Astrocyte (in vitro differentiated cells and primary cell): ENCODE measurements at regions not wholly inside any gene's neighbourhood (a gene's known extent, or its start where the extent isn't known, plus 50 kb on each side); places are given as distances from the start of the nearest gene placed in this dataset.

Experiments
- DNase-seq: peaks from one replicate; pipeline ENCODE4 v3.0.0-alpha.2; 2010; ENCODE audit warnings: low read depth
- FAIRE-seq: peaks from 2 replicates; lab custom pipeline; 2011; peaks lifted over from hg19 to GRCh38; lab: Jason Lieb, UNC
- H2AFZ ChIP-seq: 2 replicates; pipeline ENCODE4 v1.6.0; 2012; ENCODE audit warnings: low read depth, low read length, inconsistent platforms
- H3K27ac ChIP-seq: 2 replicates; pipeline ENCODE4 v1.5.1; 2011; ENCODE audit warnings: low read depth, low read length, inconsistent platforms
- H3K27me3 ChIP-seq: 2 replicates; pipeline ENCODE4 v1.6.0; 2011; ENCODE audit warnings: low read length, inconsistent platforms; ENCODE audit not compliant: insufficient read depth
- H3K36me3 ChIP-seq: 2 replicates; pipeline ENCODE4 v1.5.1; 2011; ENCODE audit warnings: low read length, inconsistent platforms; ENCODE audit not compliant: insufficient read depth
- H3K4me1 ChIP-seq: 2 replicates; pipeline ENCODE4 v1.5.1; 2011; ENCODE audit warnings: low read length, inconsistent platforms; ENCODE audit not compliant: insufficient read depth
- H3K4me2 ChIP-seq: 2 replicates; pipeline ENCODE4 v1.6.0; 2012; ENCODE audit warnings: low read length, inconsistent platforms
- H3K4me3 ChIP-seq: 2 replicates; pipeline ENCODE4 v1.5.1; 2011; ENCODE audit warnings: low read depth, mild to moderate bottlenecking, low read length, inconsistent platforms; ENCODE audit not compliant: insufficient read depth
- H3K79me2 ChIP-seq: 2 replicates; pipeline ENCODE4 v1.6.0; 2012; ENCODE audit warnings: mild to moderate bottlenecking, low read length, inconsistent platforms; ENCODE audit not compliant: insufficient read depth
- H3K9ac ChIP-seq: 2 replicates; pipeline ENCODE4 v1.6.0; 2012; ENCODE audit warnings: mild to moderate bottlenecking, low read length, inconsistent platforms
- H3K9me3 ChIP-seq: 2 replicates; pipeline ENCODE4 v1.5.1; 2012; ENCODE audit warnings: low read depth, mild to moderate bottlenecking, low read length, inconsistent platforms; ENCODE audit not compliant: insufficient read depth
- H4K20me1 ChIP-seq: 2 replicates; pipeline ENCODE4 v1.6.0; 2012; ENCODE audit warnings: low read length, inconsistent platforms; ENCODE audit not compliant: insufficient read depth
- H3K27ac Mint-ChIP-seq: one replicate; pipeline ENCODE4 v1.8.0; 2021; ENCODE audit warnings: mild to moderate bottlenecking, mixed read lengths; ENCODE audit not compliant: unreplicated experiment
- H3K27me3 Mint-ChIP-seq: one replicate; pipeline ENCODE4 v1.8.0; 2021; ENCODE audit warnings: low read depth, mixed read lengths; ENCODE audit not compliant: unreplicated experiment
- H3K36me3 Mint-ChIP-seq: one replicate; pipeline ENCODE4 v1.8.0; 2021; ENCODE audit warnings: low read depth, mixed read lengths; ENCODE audit not compliant: unreplicated experiment
- H3K4me1 Mint-ChIP-seq: one replicate; pipeline ENCODE4 v1.8.0; 2021; ENCODE audit warnings: low read depth, mixed read lengths; ENCODE audit not compliant: unreplicated experiment
- H3K4me3 Mint-ChIP-seq: one replicate; pipeline ENCODE4 v1.8.0; 2021; ENCODE audit warnings: mild to moderate bottlenecking, moderate library complexity, mixed read lengths; ENCODE audit not compliant: unreplicated experiment
- H3K9me3 Mint-ChIP-seq: one replicate; pipeline ENCODE4 v1.8.0; 2021; ENCODE audit warnings: mild to moderate bottlenecking, mixed read lengths; ENCODE audit not compliant: unreplicated experiment
- CTCF ChIP-seq: IDR thresholded peaks from 2 replicates; pipeline ENCODE4 v1.5.1; 2011; ENCODE audit warnings: low read depth, mild to moderate bottlenecking, inconsistent platforms, low read length, moderate library complexity; ENCODE audit not compliant: insufficient read depth
- EZH2 ChIP-seq: IDR thresholded peaks from 2 replicates; pipeline ENCODE4 v1.6.1; 2012; ENCODE audit warnings: mild to moderate bottlenecking, low read length, inconsistent platforms; ENCODE audit not compliant: insufficient read depth

GRCh38 chr10:109467551-109467950, 455.8 kb downstream of the XPNPEP1 start:
- no peak overlapping the region for H3K4me3 ChIP-seq
- no peak overlapping the region for H3K4me3 Mint-ChIP-seq
- H3K27me3 ChIP-seq: no peaks in the 10 kb centered on the region
- no peaks in the 10 kb centered on the region for H4K20me1 ChIP-seq
- no peaks in the 10 kb centered on the region for H3K4me1 Mint-ChIP-seq
- H3K27ac ChIP-seq: no peak overlapping the region
- H3K4me1 ChIP-seq: no peaks in the 10 kb centered on the region
- H3K36me3 ChIP-seq: no peaks in the 10 kb centered on the region
- no peak overlapping the region for H2AFZ ChIP-seq
- no peaks in the 10 kb centered on the region for H3K9me3 Mint-ChIP-seq
- no peaks in the 10 kb centered on the region for H3K9me3 ChIP-seq
- H3K36me3 Mint-ChIP-seq: no peaks in the 10 kb centered on the region
- H3K27me3 Mint-ChIP-seq: peaks cover 17% of the 10 kb centered on the region
- no peak overlapping the region for H3K27ac Mint-ChIP-seq
- FAIRE-seq (no peak), DNase-seq (no peak)
- TF ChIP-seq EZH2: no peak
- no peak for TF ChIP-seq CTCF
- H3K79me2 ChIP-seq: no peaks in the 10 kb centered on the region
- H3K9ac ChIP-seq: no peak overlapping the region
- no peak overlapping the region for H3K4me2 ChIP-seq

- Histone ChIP-seq H3K9me3 (no peaks in the 10 kb centered on the region), H3K4me3 (no peak overlapping the region), H3K36me3 (no peaks in the 10 kb centered on the region), H3K79me2 (no peaks in the 10 kb centered on the region), H3K4me2 (no peak overlapping the region), H3K27ac (no peak overlapping the region), H4K20me1 (no peaks in the 10 kb centered on the region), H3K27me3 (no peaks in the 10 kb centered on the region), H3K4me1 (no peaks in the 10 kb centered on the region), H3K9ac (no peak overlapping the region), H2AFZ (no peak overlapping the region)
- H3K36me3 Mint-ChIP-seq: no peaks in the 10 kb centered on the region
- peaks cover 7% of the 10 kb centered on the region for H3K27me3 Mint-ChIP-seq
- no peak for TF ChIP-seq CTCF
- no peak for TF ChIP-seq EZH2
- FAIRE-seq (no peak), DNase-seq (no peak)
- no peak overlapping the region for H3K4me3 Mint-ChIP-seq
- no peaks in the 10 kb centered on the region for H3K4me1 Mint-ChIP-seq
- no peak overlapping the region for H3K27ac Mint-ChIP-seq
- no peaks in the 10 kb centered on the region for H3K9me3 Mint-ChIP-seq
Observed at GRCh38 chr10:109464949-109465348, 458.4 kb downstream of the XPNPEP1 start.

DNA sequence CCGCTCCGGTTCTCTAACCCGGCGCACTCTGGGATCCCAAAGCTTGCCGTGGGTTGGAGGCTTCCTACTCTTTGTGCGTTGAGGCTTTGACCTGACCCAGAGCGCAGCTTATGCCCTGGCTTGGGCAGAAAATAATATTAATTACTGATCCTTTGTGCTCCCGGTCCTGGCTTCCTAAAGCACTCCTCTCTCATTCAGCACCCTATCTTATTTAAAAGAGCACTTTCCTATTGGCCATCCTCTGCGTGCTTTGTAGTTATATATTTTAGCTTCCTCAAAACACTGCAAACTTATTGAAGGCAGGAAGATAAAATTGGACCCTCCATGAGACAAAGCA, 466.0 kb downstream of the XPNPEP1 start:
- H4K20me1 ChIP-seq: no peaks in the 10 kb centered on the region
- H3K27me3 Mint-ChIP-seq: peaks cover 32% of the 10 kb centered on the region
- no peak for DNase-seq
- H3K79me2 ChIP-seq: no peaks in the 10 kb centered on the region
- H3K4me1 ChIP-seq: no peaks in the 10 kb centered on the region
- no peaks in the 10 kb centered on the region for H3K9me3 ChIP-seq
- H3K36me3 ChIP-seq: no peaks in the 10 kb centered on the region
- FAIRE-seq: no peak
- H3K27ac ChIP-seq: no peak overlapping the region
- peak overlapping the region; percentile 55 for H2AFZ ChIP-seq
- H3K9ac ChIP-seq: no peak overlapping the region
- peaks cover 5% of the 10 kb centered on the region for H3K4me1 Mint-ChIP-seq
- H3K4me2 ChIP-seq: peak overlapping the region; percentile 76
- peaks cover 8% of the 10 kb centered on the region for H3K27me3 ChIP-seq
- H3K4me3 ChIP-seq: peak overlapping the region; percentile 29
- H3K27ac Mint-ChIP-seq: no peak overlapping the region
- H3K9me3 Mint-ChIP-seq: peaks cover 10% of the 10 kb centered on the region
- TF ChIP-seq EZH2: no peak
- no peak for TF ChIP-seq CTCF
- H3K4me3 Mint-ChIP-seq: peak overlapping the region; percentile 83
- H3K36me3 Mint-ChIP-seq: peaks cover 2% of the 10 kb centered on the region
